ENCODE measurements at regions not wholly inside any gene's neighbourhood (a gene's known extent, or its start where the extent isn't known, plus 50 kb on each side); places are given as distances from the start of the nearest gene placed in this dataset.

GRCh38 chr10:3999642-4000041 lies 214.6 kb upstream of the KLF6 start:
- ATAC-seq (ENCODE audit: low read depth) (no peak), DNase-seq (no peak)
- ChIA-PET POLR2A (no interaction called here), CTCF (no interaction called here)
- WGBS (ENCODE audit: insufficient coverage), result no CpG with 5 or more reads among the region's 2 CpGs
- TF ChIP-seq CTCF (IDR thresholded peaks at IDR 0.05) (no peak), EZH2 (IDR thresholded peaks at IDR 0.05; ENCODE audit: borderline replicate concordance, insufficient read depth, low read depth, low read length, poor library complexity, severe bottlenecking) (no peak)
- Histone ChIP-seq H3K9ac (ENCODE audit: low read length) (no peak overlapping the region), H3K4me3 (ENCODE audit: control extremely low read depth in 1 of 5, extremely low read depth in 1 of 5, insufficient read depth in 1 of 5, low read depth in 2 of 5, low read length in 4 of 5) (no peak overlapping the region), H3K4me2 (replicated peaks; ENCODE audit: low read depth, low read length, poor library complexity, severe bottlenecking) (no peak overlapping the region), H3K79me2 (ENCODE audit: control insufficient read depth, insufficient read depth, low read length) (no peaks in the 10 kb centered on the region), H3K4me1 (ENCODE audit: control insufficient read depth in 2 of 2, insufficient read depth in 2 of 2, low read length in 2 of 2) (no peaks in the 10 kb centered on the region), H3K27ac (ENCODE audit: low read length in 2 of 2) (no peak overlapping the region), H4K20me1 (ENCODE audit: control insufficient read depth, insufficient read depth, low read length, poor library complexity, severe bottlenecking) (no peaks in the 10 kb centered on the region), H3K36me3 (replicated peaks in 1 of 2; ENCODE audit: control extremely low read depth in 1 of 2, control insufficient read depth in 1 of 2, extremely low read depth in 1 of 2, insufficient read depth in 2 of 2, low read length in 1 of 2) (no peaks in the 10 kb centered on the region), H3K27me3 (replicated peaks in 1 of 4; ENCODE audit: control extremely low read depth in 1 of 4, control insufficient read depth in 3 of 4, insufficient read depth in 4 of 4, low read length in 3 of 4) (no peaks in the 10 kb centered on the region), H3K9me3 (ENCODE audit: control extremely low read depth in 1 of 3, control insufficient read depth in 2 of 3, insufficient read depth in 1 of 3, low read length in 2 of 3) (peaks cover 0 to 3% (median 0%) of the 10 kb centered on the region in 3 donors), H2AFZ (ENCODE audit: insufficient read depth, low read depth, low read length, poor library complexity, severe bottlenecking) (no peak overlapping the region)
- H3K4me1 Mint-ChIP-seq, result no peaks in the 10 kb centered on the region
- H3K27me3 Mint-ChIP-seq, result no peaks in the 10 kb centered on the region
- peaks cover 6% of the 10 kb centered on the region for H3K9me3 Mint-ChIP-seq (ENCODE audit: insufficient read depth)
- H3K4me3 Mint-ChIP-seq, result no peak overlapping the region
- intact Hi-C loops (cut with micrococcal nuclease), result no loop called here
- no peak overlapping the region for H3K27ac Mint-ChIP-seq

GRCh38 chr10:3996697-3997096 lies 211.7 kb upstream of the KLF6 start:
- Histone ChIP-seq H3K4me3 (ENCODE audit: control extremely low read depth in 1 of 5, extremely low read depth in 1 of 5, insufficient read depth in 1 of 5, low read depth in 2 of 5, low read length in 4 of 5) (no peak overlapping the region), H3K27me3 (replicated peaks in 1 of 4; ENCODE audit: control extremely low read depth in 1 of 4, control insufficient read depth in 3 of 4, insufficient read depth in 4 of 4, low read length in 3 of 4) (no peaks in the 10 kb centered on the region), H3K4me1 (ENCODE audit: control insufficient read depth in 2 of 2, insufficient read depth in 2 of 2, low read length in 2 of 2) (no peaks in the 10 kb centered on the region), H3K36me3 (replicated peaks in 1 of 2; ENCODE audit: control extremely low read depth in 1 of 2, control insufficient read depth in 1 of 2, extremely low read depth in 1 of 2, insufficient read depth in 2 of 2, low read length in 1 of 2) (no peaks in the 10 kb centered on the region), H2AFZ (ENCODE audit: insufficient read depth, low read depth, low read length, poor library complexity, severe bottlenecking) (no peak overlapping the region), H3K27ac (ENCODE audit: low read length in 2 of 2) (no peak overlapping the region), H3K9me3 (ENCODE audit: control extremely low read depth in 1 of 3, control insufficient read depth in 2 of 3, insufficient read depth in 1 of 3, low read length in 2 of 3) (peaks cover 0 to 3% (median 0%) of the 10 kb centered on the region in 3 donors), H3K4me2 (replicated peaks; ENCODE audit: low read depth, low read length, poor library complexity, severe bottlenecking) (no peak overlapping the region), H3K9ac (ENCODE audit: low read length) (no peak overlapping the region), H4K20me1 (ENCODE audit: control insufficient read depth, insufficient read depth, low read length, poor library complexity, severe bottlenecking) (no peaks in the 10 kb centered on the region), H3K79me2 (ENCODE audit: control insufficient read depth, insufficient read depth, low read length) (no peaks in the 10 kb centered on the region)
- Mint-ChIP-seq H3K4me3 (no peak overlapping the region), H3K27me3 (no peaks in the 10 kb centered on the region), H3K27ac (no peak overlapping the region), H3K9me3 (ENCODE audit: insufficient read depth) (peaks cover 6% of the 10 kb centered on the region), H3K4me1 (peaks cover 4% of the 10 kb centered on the region)
- CTCF ChIA-PET, result interaction anchor here (1.4 kb wide), 1 partner anchor 15 kb away, joined by 3 read pairs; no protein-coding TSS in a partner anchor
- no peak for TF ChIP-seq EZH2 (IDR thresholded peaks at IDR 0.05; ENCODE audit: borderline replicate concordance, insufficient read depth, low read depth, low read length, poor library complexity, severe bottlenecking)
- no peak for TF ChIP-seq CTCF (IDR thresholded peaks at IDR 0.05)
- 100% methylated on average over 1 of the region's 4 CpGs for WGBS (ENCODE audit: insufficient coverage)
- intact Hi-C loops (cut with micrococcal nuclease), result no loop called here
- ATAC-seq (ENCODE audit: low read depth), result no peak
- POLR2A ChIA-PET, result no interaction called here
- no peak for DNase-seq

Measured in B cell (primary cell).